Suppressor macrophage treated with lipopolysaccharide for 4 hours (primary cell): ENCODE measurements at regions not wholly inside any gene's neighbourhood (a gene's known extent, or its start where the extent isn't known, plus 50 kb on each side); places are given as distances from the start of the nearest gene placed in this dataset.
A peak's percentile ranks its signal among the peaks of the same experiment; 100 is the strongest.

ENCODE experiments used
- DNase-seq: peaks from one replicate; pipeline ENCODE4 v3.0.0-alpha.2; 2020

DNA sequence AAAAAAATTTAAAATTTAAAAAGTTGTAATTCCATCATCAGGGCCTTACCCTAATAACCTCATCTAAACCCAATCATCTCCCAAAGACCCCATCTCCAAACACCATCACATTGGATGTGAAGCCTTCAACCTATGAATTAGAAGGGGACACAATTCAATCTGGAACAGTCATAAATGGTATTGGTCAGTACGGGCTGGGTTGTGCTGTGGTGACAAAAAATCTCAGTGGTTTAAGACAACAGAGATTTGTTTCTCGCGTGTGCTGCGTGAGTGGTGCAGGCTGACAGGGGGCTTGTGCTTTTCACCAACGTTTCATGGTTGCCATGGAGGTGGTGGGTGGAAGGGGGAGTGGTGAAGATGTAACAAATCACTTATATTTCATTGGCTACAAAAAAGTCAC, 174.5 kb downstream of the INHBB start:
- DNase-seq = no peak

DNA sequence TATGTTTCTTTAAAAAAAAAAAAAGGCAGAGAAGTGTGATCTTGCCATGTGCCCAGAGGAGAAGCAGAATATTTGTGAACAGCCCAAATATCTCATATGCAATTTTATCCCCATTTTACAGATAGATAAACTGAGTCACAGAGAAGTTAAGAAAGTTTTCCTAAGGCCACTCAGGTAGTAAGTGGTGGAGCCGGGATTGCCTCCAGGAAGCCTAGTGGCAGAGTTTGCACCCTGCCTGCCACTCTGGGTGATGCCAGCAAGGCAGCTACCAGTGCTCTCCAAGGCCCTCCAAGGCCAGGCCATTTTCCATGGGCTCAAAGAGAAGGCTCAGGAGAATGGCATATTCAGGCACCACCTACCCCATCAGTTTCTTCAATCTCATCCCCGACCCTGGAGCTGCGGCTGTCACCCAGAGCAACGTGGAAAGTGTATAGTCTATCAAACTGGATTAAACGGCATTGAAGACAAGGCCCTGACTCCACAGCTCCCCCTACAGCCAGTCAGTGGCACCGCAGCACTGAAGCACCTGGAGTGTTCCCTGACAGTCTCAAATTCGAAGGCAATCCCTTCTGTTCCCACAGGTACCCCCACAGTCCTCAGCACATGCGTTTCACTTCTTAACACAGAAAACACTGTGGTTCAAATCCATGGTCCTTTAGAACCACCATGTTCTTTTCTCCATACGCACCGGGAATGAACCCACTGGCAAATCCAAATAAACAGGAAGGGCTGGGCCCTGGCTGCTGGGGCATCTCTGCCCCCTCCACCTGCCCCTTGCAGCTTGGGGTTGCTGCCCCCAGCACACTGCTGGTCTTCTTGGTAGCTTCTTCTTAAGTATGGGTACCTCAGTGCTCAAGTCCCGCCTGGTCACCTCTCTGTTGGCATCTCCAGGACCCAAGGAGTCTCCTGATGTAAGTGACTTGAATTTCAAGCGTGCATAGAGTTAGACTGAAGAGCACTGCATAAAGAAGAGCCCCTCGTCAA, 175.3 kb downstream of the INHBB start:
- peak; percentile 42 for DNase-seq

DNA sequence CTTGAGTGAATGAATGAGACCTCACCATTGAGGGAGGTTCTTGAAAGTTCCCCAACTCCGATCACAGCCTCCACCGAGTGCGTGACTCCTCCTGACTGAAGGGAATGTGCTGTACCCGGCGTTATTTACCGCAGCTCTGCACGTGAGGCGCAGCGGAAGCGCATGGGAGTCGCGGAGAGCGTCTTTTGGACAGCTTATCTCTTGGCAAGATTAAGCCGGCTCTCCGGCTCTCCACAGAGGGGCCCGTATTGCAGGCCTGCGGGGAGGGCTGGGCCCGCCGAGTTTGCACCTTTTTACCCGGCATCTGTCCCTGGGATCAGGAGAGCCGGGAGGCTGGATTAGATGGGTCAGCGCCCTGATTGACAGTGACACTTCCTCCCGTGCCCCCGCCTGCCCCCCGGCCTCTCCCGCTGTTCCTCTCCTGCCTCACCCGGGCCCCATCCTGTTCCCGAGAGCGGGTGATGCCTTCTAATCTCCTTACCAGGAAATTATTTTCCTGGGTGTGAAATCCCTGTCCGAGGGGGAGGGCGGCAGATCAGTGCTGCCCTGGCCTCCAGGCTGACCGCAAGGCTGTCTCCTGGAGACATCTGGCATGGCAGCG, 176.3 kb downstream of the INHBB start:
- DNase-seq = no peak

DNA sequence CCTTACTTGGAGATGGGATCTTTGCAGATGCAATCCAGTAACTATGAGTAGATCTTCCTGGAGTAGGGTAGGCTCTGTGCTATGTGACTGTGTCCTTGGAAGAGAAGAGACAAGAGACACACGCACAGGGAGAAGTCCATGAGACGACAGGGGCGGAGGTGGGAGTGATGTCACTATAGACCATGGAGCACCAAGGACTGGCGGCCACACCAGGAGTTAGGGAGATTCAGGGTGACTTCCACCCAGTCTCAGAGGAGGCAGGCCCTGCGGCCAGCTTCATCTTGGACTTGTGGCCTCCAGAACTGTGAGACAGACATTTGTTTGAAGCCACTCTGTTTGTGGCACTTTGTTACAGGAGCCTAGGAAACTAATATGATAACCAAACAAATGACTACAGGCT, 177.8 kb downstream of the INHBB start:
- DNase-seq = no peak

DNA sequence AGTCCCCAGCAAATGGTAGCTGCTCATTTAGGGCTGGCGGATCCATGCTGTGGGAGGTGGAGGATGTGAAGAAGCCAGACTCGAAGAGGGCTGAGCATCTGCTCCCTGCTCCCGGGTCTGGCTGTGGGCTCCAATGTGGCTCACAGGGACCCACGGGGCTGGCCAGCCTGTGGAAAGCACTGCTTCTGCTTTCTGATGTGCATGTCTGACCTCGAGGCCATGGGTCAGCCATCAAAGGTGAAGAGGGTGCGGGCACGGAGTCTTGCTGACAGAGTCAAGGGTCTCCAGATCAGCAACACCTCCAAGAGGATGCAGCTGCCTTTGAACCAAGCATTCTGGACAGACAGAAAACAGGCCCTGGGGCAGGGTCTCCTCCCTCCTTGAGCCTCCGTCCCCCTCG, 178.2 kb downstream of the INHBB start:
- no peak for DNase-seq

DNA sequence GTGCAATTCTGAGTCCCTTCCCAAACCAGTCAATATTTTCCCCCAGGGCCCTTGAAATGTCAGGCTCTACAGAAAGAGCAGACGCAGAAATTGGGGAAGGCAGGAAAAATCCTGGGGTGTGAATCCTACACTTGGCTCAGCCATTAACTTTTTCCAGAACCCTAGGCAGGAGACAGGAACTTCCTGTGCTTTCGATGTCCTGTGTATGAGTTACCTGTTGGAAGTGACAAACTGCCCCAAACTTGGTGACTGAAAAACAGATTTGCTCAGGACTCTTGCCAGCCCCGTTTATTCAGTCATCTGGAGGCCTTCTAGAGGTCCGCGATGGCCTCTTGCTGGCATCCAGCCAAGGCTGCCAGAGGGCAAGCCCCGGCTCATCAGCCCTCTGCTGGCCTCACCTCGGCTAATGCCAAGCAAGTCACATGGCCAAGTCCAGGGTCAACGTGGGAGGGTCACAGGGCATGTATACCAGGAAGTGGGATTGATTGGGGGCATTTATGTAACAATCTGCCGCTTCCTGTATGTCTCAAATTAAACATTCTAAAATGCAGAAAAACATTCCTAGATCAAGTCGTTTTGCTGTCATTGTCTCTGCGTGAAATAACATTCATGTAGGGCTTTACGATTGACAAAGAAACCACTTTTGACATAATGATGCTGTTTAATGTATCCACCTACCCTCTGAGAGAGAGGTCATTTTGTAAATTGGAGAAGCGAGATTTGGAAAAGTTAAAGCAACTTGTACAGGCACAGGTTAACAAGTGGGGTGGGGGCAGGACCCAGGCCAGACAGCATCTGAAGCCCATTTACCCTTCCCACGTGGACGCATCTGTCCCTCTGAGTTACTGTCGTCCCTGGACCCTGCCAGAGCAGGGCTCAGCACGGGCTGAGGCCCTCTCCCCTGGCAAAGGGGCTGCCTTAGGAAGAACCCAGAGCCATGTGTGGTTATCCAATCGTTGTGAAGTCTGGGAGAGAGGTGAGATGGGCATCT, 179.4 kb downstream of the INHBB start:
- DNase-seq = peak; percentile 21

DNA sequence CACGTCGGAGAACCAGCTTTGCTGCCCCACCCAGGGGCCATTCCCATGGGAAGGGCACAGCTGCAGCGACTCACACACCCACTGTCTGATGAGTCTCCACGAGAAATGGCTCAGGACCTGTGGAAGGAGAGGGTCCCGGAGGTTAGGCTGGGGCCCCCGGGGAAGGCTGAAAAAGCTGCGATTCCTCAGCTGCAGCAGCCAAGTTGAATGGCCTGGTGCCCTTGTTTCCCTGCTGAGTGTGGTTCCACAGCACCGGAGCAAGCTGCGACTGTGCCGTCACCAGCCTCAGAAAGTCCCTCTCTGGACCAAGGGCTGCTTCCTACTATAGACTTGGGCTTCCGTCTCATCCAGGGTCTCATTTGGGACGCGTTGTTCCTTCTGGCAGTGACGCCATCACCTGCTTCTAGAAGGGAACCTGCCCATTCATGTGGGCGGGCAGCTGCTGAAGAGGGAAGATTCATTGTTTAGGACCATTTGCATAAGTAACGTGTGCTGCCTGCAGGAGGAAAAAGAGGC, 180.2 kb downstream of the INHBB start:
- DNase-seq = no peak

DNA sequence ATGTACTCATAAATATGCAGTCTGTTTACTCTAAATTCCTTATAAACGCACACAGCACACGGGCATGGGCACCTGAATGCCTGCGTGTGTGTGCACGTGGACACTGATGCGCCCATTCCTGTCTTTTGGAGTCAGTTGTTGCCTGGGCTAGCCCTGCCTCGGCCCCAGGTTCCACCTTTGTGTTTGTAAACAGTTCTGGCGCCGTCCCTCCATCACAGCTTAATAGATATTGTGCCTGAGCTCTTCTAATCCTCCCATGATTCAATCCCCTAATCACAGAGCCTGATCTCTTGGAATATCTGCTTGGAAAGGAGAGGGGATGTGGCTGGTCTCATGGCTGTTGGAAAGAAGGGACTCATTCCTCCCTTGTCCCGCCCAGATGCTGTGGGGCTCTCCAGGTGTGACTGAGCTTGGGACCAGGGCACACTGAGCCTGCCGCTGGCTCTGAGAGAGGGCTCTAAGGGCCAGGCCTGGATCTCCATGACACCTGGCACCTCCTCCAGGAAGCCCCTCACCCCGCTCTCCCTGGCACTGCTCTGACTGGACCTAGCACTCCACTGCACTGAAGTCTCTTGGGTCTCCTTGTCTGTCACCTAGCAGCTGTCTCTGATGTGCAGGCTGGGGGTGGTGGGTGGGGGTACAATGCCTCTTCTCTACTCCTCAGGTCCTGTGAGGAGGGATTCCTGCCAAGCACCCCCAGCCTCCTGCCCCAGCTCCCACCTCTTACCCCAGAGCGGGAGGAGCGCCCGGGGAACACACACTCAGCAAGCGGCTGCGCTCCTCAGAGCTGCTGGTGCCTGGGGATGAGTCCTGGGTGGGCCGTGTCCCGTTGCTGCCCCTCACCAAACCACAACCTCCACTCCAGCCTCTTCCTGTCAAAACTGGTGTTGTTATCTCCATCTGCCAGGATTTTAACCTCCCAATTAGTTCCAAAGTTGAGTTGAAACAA, 181.3 kb downstream of the INHBB start:
- DNase-seq = no peak

DNA sequence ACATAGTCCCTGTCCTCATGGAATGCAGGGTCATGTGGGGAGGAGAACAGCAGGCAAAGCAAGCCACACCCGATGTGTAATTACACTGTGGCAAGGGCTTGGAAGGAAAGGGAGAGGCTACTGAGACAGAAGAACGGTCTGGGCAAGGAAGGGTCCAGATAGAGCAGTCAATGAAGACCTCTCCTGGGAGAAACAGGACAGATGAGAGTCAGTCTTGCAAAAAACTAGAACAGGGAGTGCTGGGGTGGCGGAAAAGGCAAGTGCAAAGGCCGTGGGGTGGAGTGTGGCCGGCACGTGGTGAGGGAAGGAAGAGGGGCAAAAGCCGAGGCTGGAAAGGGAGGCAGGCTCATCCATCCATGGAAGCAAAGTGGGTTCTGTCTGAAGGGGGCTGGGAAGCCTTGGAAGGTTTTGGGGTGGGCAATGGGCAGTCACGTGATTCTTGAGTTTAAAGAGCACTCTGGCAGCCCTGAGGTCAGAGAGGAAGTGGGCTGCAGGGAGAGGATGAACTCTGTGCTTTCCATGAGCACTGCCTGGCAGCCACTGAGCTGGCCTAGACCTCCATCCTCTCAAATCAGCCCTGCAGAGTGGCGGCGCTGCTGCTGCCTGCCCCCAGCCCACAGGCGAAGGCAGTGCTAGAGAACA, 182.2 kb downstream of the INHBB start:
- no peak for DNase-seq

DNA sequence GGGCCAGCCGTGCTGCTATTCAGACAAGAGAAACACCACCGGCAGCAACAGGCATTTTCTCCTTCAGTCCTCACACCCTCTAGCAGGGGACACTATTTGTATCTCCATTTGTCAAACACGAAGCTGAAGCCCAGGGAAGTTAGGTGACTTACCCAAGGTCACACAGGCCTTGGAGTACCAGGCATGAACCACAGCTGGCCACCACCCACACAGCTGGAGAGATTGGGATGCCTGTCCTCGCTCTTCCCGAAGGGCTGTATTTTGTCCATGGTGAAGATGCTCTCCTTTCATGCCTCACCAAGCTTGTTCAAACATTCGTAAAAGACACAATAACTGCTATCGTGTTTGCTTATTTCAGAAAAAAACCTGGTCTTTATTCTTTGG, 182.7 kb downstream of the INHBB start:
- DNase-seq = no peak

DNA sequence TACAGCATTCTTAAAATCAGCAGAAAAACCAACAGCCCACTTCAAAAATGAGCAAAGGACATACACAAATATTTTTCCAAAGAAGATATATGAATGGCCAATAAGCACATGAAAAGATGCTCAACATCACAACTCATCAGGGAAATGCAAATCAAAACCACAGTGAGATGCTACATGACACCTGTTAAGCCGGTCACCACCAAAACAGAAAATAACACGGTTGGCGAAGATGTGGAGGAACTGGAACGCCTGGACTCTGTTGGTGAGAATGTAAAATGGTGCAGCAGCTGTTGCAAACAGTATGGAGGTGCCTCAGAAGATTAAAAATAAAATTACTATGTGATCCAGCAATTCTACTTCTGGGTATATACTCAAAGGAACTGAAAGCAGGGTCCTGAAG, 184.8 kb downstream of the INHBB start:
- no peak for DNase-seq

DNA sequence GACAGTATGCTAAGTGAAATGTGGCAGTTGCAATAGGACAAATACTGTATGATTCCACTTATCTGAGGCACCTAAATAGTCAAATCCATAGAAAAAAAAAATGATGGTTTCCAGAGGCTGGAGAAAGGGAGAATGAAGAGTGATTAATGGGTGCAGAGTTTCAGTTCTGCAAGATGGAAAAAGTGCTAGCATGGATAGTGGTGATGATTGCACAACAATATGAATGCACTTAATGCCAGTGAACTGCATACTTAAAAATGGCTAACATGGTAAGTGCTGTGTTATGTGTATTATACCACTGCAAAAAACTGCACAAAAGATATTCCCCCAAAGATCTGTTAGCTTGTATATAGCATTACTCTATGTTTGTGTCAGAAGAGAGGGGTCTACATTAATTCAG, 185.4 kb downstream of the INHBB start:
- peak; percentile 22 for DNase-seq

DNA sequence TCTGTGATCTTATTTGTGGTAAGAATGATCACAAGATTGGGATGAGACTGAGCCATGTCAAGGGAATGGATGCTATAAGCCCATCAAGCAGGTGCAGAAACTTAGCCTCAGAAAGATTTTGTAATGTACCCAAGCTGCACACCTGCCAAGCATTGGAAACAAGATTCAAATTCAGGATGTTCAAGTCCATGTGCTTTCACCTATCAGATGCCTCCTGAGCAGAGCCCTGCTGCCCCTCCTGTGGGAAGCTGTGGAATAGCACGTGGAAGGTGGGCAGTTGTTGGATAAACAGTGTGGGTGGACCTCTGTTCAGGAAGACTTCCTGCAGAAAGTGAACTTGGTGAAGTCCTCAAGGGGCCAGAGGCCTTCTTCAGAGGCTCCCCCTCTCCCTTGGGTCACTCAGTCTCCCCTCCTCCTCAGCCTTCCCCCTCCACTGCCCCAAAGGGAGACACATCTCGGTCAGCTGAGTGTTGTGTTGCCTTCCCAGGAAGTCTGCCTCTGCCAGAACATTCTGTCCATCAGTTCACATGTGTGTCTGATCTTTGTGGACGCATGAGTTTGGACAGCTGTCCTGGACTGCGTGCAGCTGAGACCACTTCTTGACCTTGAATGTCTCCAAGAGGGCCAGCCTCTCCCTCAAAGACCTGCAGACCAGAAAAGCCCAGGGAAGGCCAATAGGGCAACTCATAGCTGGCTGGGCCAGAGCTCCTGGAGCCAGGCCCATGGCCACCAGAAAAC, 186.1 kb downstream of the INHBB start:
- DNase-seq = no peak

DNA sequence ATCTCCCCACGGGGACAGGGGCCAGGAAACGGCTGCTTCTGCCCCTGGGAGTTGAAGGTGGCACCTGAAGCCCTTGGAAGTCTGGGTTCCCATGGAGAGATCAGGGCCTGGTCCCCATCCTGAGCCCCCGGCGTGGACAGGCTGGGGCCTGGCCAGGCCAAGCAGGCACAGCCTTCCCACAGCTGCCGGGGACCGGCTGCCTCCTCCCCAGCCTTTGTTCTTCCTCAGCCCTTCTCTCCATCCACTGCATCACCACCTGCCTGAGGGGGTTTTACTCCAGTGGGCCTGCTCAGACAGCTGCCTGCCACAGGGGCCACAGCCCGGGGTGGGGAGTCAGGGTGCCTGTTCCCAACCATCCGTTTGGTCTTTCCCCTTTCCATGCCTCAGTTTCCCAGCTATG, 187.7 kb downstream of the INHBB start:
- DNase-seq = no peak

DNA sequence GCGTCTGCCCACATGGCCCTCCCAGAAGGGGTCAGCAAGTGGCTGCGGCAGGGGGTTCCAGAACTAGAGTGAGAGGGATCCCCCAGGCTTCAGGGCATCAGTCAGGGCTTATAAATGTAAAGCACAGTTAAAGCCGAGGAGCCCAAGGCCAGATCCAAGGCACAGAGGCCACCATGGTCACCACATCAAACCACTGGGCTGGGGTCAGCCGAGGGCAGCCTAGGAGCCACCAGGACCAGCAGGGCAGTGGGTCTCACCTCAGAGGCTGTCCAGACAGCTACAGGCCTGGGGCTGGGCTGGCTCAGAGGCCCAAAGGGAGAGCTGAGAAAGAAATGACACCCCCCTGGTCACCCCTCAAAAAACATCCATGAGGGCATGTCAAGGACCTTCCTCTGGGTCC, 188.5 kb downstream of the INHBB start:
- DNase-seq = no peak

DNA sequence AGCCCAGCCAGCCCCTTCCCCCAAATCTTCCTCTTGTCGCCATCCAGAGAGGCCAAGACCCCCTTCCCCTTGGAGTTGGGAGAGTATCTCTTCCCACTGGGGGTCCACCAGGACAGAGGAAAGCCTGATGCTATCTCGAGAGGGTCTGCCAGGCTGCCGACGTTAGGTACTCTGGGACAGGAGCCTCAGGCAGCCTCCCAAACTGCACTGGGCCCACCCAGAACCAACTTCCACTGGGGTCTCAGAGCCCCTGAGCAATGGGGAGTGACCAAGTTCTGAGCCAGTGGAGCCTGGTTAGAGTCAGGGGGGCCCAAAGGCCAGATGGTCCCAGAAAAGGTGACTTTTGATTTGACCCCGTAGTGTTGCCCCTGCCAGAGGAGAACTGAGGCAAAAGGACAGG, 189.1 kb downstream of the INHBB start:
- no peak for DNase-seq

DNA sequence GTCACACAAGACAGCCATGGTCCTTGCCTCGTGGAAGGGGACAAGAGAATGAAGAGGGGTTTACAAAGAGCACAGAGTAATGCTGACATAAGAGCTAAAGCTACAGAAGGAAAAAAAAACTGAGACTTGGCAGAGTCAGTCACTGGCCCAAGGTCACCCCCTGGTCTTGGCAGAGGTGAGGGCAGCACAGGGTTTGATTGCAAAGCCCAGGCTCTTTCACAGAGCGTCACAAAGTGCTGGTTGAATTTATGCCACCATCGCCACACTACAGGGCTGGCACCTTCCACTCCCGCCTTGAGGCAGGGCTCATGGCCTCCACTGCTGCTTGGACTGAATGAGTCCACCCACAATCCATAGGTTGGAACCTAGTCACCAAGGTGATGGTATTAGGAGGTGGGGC, 190.2 kb downstream of the INHBB start:
- no peak for DNase-seq

DNA sequence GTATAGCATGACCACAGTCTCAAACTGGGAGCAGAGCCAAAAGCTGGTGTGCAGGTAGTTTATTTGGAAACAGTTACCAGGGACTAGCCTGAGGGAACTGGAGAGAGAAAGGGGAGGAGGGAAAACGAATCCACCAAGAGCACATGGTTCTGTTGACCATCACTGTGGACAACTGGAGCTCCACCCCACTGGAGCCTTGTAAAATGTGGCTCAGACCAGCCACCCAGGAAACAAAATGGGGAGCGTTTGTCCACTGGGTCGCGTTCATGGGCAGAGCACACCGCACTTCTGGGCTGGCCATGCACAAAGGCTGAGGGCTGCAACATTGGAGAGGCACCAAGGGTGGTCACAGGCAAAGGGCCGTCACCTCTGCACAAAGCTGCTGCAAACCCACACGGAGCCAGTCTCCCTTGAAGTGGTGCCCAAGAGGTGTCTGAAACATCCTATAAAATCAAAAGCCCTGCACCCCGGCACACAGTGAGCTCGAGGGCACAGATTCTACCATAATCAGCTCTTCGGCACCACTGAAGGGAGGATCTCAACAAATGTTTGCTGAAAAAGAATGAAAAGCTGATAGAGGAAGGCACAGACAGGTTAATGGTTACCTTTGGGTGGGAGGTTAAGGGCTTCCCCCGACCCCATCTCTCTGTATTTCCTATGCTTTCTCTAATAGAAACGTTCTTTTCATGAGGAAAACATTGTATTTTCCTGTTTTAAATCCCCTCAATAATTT, 192.9 kb downstream of the INHBB start:
- no peak for DNase-seq

DNA sequence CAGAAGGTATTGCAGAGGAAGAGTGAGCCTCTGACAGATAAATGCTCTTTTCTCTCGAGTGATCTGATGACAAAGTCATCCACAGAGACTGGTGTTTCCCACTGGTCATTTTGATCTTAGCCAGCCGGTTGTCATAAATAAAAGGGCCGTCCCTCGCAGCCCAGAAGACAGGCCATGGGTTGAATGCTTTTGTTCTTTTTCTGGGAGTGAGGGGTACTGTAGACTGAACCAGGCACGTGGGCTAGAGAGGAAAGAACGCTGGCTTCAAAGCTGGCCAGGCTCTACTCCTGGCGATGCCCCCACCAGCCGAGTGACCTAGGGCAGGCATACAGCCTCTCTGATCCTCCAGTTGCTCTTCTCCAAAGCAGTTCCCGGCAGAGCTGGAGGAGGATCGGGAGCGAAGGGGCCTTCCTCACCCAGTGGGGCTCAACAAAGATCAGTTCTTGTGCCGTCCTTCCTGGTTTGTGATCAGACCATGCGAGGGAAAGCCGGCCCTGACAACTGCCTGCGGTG, 193.5 kb downstream of the INHBB start:
- no peak for DNase-seq
